ENCODE measurements at regions not wholly inside any gene's neighbourhood (a gene's known extent, or its start where the extent isn't known, plus 50 kb on each side); places are given as distances from the start of the nearest gene placed in this dataset.

GRCh38 chr9:130766021-130766926, 68.8 kb upstream of the ABL1 start:
- TF ChIP-seq FOXP2 (optimal IDR thresholded peaks at IDR 0.05; ENCODE audit: borderline replicate concordance, extremely low read depth, extremely low read length, insufficient read depth) (no peak), POLR2AphosphoS5 (IDR thresholded peaks at IDR 0.05; ENCODE audit: low read depth, low read length) (no peak), TAF1 (IDR thresholded peaks at IDR 0.05; ENCODE audit: borderline replicate concordance, insufficient read depth, low read length) (no peak), SIN3A (IDR thresholded peaks at IDR 0.05; ENCODE audit: borderline replicate concordance, insufficient read depth, low read length) (no peak)
